ENCODE measurements at regions not wholly inside any gene's neighbourhood (a gene's known extent, or its start where the extent isn't known, plus 50 kb on each side); places are given as distances from the start of the nearest gene placed in this dataset.
"Not testable (repeated sequence)": the region's sequence is repeated elsewhere in the genome, so short reads cannot be mapped to it uniquely, and the experiment has no call there.

DNA sequence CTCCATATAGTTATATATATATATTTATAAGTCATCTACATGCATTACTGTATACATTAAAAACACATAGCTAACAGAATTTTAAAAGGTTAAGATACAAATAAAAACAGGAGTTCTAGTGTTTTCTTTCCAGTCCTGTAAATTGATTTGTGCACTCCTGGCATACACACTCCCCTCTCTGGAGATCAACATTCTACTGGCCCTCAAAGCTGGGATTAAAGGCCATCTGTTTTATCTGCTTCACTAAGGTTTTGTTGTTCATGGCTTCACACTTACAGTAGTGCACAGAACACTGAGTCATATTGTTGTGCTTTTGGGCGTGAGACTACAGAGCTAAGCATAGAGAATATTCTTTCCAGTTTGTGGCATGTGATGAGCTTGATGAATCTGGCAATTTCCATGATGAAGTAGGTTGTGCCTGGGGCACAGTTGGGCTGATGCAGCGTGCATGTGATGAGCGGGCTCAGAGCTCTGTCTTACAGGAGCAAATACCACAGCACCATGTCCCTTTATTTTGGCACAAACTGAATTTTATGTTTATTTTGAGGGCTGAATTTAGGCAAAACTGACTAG, 98.2 kb downstream of the TAF11L14 start:
- no peaks in the 10 kb centered on the region for H3K36me3 Mint-ChIP-seq (ENCODE audit: insufficient read depth)
- peaks cover 0 to 7% of the 10 kb centered on the region in 2 donors for H3K9me3 Mint-ChIP-seq
- DNase-seq (no peak), ATAC-seq (replicated peaks) (no peak)
- no peaks in the 10 kb centered on the region for H3K4me1 Mint-ChIP-seq (ENCODE audit: low read depth in 2 of 2)
- H3K4me3 Mint-ChIP-seq: no peak overlapping the region
- no peak overlapping the region for H3K27ac Mint-ChIP-seq
- no peaks in the 10 kb centered on the region for H3K27me3 Mint-ChIP-seq

DNA sequence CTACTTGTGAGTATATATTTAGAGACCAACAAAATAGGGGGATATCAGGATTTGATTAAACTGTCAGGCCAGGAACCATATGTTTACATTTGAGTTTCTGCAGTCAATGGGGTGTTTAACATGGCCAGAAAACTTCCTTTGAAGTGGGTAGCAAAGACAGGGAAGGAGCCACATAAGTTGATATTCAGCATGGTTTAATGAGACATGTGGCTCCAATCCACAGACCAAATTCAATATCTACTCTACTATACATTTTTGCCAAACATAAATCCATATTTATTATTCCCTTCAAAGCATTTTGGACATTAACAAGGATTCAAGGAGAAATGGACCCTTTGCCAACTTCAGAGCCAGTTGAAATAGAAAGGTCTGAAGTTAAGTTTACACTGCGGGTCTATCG, 99.8 kb downstream of the TAF11L14 start:
- H3K27ac Mint-ChIP-seq: no peak overlapping the region

DNA sequence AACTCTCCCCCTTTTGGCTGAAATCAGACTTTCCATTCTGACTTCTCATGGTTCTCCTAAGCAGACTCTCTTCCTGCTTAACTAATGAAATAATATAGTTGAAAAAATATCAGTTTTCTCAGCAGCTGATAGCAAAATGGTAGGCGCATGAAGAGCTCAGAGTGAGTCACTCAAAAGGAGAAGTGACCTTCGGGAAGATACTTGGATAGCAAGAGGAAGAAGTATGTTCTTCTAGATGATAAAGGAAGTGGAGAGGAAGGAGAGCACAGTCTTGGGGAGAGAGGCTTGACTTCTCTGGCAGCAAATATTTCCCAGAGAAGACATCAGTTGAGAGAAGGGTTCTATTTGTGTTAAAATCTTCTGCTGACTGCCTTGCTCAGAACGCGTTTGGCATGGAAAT, 101.5 kb downstream of the TAF11L14 start:
- DNase-seq (no peak), ATAC-seq (replicated peaks) (no peak)
- Mint-ChIP-seq H3K4me1 (ENCODE audit: low read depth in 2 of 2) (no peaks in the 10 kb centered on the region), H3K9me3 (peaks cover 0 to 9% of the 10 kb centered on the region in 2 donors), H3K36me3 (ENCODE audit: insufficient read depth) (no peaks in the 10 kb centered on the region), H3K27me3 (no peaks in the 10 kb centered on the region), H3K27ac (no peak overlapping the region), H3K4me3 (no peak overlapping the region)

More for the DNA sequence above, 99.8 kb downstream of the TAF11L14 start:
- H3K27me3 Mint-ChIP-seq: no peaks in the 10 kb centered on the region
- H3K36me3 Mint-ChIP-seq (ENCODE audit: insufficient read depth): no peaks in the 10 kb centered on the region
- no peak for DNase-seq
- peaks cover 0 to 9% of the 10 kb centered on the region in 2 donors for H3K9me3 Mint-ChIP-seq
- no peak for ATAC-seq (replicated peaks)
- no peak overlapping the region for H3K4me3 Mint-ChIP-seq
- no peaks in the 10 kb centered on the region for H3K4me1 Mint-ChIP-seq (ENCODE audit: low read depth in 2 of 2)

DNA sequence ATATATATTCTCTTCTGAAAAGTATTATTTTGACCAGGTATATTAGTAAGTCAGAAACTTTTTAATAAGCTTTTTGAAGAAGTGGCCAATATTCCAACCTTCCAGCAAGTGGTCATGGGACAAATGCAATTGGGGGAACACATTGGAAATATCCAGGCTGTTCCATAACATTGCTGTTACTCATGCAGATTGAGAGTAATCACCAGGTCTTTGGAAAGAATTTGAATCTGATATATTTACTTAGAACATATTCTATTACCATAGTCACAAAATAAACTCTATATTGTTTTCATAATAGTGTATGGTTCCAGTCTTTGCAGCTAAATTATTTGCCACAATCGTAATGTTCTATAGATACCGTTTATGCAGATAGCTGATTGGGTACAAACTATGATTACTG, 102.8 kb downstream of the TAF11L14 start:
- Mint-ChIP-seq H3K36me3 (ENCODE audit: insufficient read depth) (no peaks in the 10 kb centered on the region), H3K27me3 (no peaks in the 10 kb centered on the region), H3K9me3 (peaks cover 0 to 11% of the 10 kb centered on the region in 2 donors), H3K27ac (no peak overlapping the region), H3K4me1 (ENCODE audit: low read depth in 2 of 2) (no peaks in the 10 kb centered on the region), H3K4me3 (no peak overlapping the region)
- DNase-seq (no peak), ATAC-seq (replicated peaks) (no peak)

DNA sequence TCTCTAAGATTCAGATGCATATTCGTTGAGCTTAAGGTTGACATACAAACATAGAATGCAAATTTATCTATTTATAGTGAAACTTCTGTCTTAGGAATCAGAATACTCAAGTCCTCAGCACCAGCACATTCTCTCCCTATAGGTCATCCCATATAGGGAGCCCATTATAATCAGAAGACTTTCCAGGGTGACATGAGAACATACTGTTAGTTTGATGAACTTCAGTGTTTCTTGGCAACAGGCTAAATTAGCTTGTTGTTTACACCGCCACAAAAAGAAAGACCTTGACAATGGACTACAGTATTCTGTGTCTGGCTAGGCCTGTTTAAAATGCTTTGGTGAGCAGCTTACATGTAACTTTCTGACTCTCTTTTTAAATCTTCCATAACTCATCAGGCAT, 104.2 kb downstream of the TAF11L14 start:
- Mint-ChIP-seq H3K4me3 (no peak overlapping the region), H3K4me1 (ENCODE audit: low read depth in 2 of 2) (no peaks in the 10 kb centered on the region), H3K27ac (no peak overlapping the region), H3K36me3 (ENCODE audit: insufficient read depth) (no peaks in the 10 kb centered on the region), H3K27me3 (no peaks in the 10 kb centered on the region), H3K9me3 (peaks cover 0 to 11% of the 10 kb centered on the region in 2 donors)
- no peak for DNase-seq
- no peak for ATAC-seq (replicated peaks)

DNA sequence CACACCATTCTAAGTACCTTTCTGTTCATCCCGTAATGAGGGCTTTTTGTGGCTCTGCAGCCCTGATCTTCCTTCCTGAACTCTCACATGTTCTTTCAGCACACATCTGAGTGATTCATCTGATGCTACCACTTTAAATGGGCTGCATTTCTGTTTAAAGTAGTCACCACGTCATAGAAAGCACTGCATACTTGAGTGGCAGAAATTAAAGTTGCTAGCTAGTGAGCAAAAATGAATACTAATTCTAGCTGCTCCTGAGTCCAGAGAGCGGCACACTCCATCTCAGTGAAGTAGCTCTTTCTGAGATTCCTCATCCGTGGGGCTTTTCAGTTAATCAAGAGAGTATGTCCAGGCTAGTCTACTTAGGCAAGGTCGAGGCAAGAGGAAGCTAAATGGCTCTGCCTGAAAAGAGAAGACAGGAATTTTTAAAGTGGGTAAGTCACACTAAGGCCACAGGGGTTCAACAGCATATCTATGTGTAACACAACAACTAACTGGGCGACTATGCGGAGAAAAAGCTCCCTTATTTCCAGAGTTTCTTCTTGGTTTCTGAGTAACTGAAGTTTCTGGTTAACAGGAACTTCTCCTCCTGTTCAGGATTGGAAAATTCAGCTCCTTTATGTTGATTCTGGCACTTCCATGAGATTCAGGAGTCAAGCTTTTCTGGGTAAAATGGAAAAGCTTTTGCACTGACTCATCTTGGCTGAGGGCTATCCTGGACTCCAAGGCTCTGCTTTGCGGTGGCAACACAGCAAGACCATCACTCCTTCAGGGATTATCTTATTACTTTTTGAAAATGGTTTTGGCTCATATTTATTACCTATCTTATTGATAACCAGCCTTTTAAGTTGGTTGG, 109.5 kb downstream of the TAF11L14 start:
- Mint-ChIP-seq H3K4me1 (ENCODE audit: low read depth in 2 of 2) (no peaks in the 10 kb centered on the region), H3K9me3 (peaks cover 4 to 7% of the 10 kb centered on the region in 2 donors), H3K4me3 (no peak overlapping the region), H3K27me3 (no peaks in the 10 kb centered on the region), H3K36me3 (ENCODE audit: insufficient read depth) (no peaks in the 10 kb centered on the region), H3K27ac (no peak overlapping the region)
- DNase-seq (no peak), ATAC-seq (replicated peaks) (no peak)

DNA sequence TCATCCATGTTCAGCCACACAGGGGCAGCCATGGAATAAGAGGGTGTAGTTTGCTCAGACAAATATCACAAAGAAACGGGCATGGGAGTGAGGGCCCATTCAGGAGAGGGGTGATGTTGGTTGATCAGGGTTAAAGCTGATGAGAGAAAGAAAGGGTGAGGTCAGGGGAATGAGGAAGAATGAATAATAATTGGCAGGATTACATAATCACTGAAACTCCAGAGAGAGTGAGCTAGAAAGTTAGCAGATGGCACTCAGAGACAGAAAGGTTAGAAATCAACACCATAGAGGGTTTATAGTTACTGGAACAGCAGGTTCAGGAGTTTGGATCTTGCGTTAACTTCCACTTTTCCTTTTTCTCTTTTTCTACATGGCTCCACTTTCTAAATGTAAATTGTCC, 113.9 kb downstream of the TAF11L14 start:
- H3K9me3 Mint-ChIP-seq: peaks cover 0 to 7% of the 10 kb centered on the region in 2 donors
- no peaks in the 10 kb centered on the region for H3K36me3 Mint-ChIP-seq (ENCODE audit: insufficient read depth)
- H3K4me1 Mint-ChIP-seq (ENCODE audit: low read depth in 2 of 2): no peaks in the 10 kb centered on the region
- H3K27me3 Mint-ChIP-seq: no peaks in the 10 kb centered on the region
- ATAC-seq (replicated peaks) (no peak), DNase-seq (no peak)
- H3K27ac Mint-ChIP-seq: no peak overlapping the region
- no peak overlapping the region for H3K4me3 Mint-ChIP-seq

DNA sequence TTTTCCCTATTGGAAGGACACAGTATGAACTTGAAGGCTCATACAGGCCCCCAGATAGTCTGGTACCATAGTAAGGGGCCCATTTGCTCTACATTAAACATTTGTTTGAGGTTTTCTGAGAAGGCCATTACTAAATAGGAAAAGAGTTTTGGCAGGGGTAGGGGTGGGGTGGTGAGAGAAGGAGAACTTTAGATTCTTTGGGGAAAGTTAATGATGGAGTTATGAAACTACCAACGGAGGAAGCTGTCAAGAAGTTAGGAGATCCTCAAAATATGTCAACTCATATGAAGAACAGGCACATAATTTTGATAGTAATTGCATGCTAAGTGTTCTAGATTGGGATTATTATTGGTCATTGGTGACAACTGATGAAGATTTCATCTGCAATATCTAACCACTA, 114.7 kb downstream of the TAF11L14 start:
- Mint-ChIP-seq H3K27me3 (no peaks in the 10 kb centered on the region), H3K27ac (no peak overlapping the region), H3K4me1 (ENCODE audit: low read depth in 2 of 2) (no peaks in the 10 kb centered on the region), H3K4me3 (no peak overlapping the region), H3K9me3 (peaks cover 0 to 7% of the 10 kb centered on the region in 2 donors), H3K36me3 (ENCODE audit: insufficient read depth) (no peaks in the 10 kb centered on the region)
- ATAC-seq (replicated peaks) (no peak), DNase-seq (no peak)

DNA sequence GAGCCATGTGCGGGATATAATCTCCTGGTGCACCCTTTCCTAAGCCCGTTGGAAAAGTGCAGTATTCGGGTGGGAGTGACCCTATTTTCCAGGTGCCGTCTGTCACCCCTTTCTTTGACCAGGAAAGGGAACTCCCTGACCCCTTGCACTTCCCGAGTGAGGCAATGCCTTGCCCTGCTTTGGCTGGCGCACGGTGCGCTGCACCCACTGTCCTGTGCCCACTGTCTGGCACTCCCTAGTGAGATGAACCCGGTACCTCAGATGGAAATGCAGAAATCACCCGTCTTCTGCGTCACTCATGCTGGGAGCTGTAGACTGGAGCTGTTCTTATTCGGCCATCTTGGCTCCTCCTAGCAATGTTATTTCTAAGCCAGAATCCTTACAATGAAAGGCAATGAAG, 121.1 kb downstream of the TAF11L14 start:
- DNase-seq; H3K4me3 Mint-ChIP-seq; ATAC-seq (replicated peaks); H3K27ac Mint-ChIP-seq; H3K36me3 Mint-ChIP-seq (ENCODE audit: insufficient read depth); H3K27me3 Mint-ChIP-seq; H3K4me1 Mint-ChIP-seq (ENCODE audit: low read depth in 2 of 2): not testable (repeated sequence)
- peaks cover 9 to 13% of the 10 kb centered on the region in 2 donors for H3K9me3 Mint-ChIP-seq

DNA sequence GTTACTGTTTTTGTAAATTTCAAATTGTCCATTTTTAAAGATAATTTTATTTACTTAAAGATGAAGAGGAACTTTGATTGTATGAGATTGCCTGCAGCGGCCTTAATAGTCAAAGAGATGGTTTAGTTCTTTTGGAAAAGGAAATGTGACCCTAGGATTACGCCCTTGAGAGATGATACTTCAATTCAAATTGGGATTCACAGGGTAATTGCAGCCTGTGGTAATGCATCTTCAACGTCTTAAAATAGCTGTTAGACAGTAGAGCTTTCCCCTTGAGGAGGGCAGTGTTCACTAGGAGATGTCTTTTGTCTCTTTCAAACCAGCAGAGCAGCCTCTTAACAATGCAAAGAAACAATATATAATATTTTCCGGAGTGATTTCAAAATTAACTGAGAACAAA, 127.1 kb downstream of the TAF11L14 start:
- ATAC-seq (replicated peaks): no peak
- Mint-ChIP-seq H3K36me3 (ENCODE audit: insufficient read depth) (no peaks in the 10 kb centered on the region), H3K4me1 (ENCODE audit: low read depth in 2 of 2) (no peaks in the 10 kb centered on the region), H3K27ac (no peak overlapping the region), H3K27me3 (no peaks in the 10 kb centered on the region), H3K4me3 (no peak overlapping the region), H3K9me3 (peaks cover 8 to 16% of the 10 kb centered on the region in 2 donors)
- DNase-seq: no peak

DNA sequence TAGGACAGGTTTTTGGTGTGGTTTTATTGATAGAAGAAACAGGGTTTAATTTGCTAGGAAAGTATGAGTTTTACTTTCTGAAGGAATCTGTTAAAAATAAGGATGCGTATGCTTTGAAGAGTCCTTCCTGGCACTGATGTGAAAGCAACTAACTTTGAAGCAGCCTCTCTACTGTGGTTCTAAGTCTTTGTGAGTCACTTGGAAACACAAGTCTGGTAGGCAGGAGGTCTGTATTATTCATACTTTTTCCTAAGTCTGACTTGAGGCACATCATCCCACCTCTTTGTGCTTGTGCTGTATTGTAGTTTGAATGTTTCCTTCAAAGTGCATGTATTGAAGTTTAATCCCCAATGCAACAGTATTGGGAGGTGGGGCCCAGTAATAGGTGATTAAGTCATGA, 129.0 kb downstream of the TAF11L14 start:
- Mint-ChIP-seq H3K4me3 (no peak overlapping the region), H3K27ac (no peak overlapping the region), H3K27me3 (no peaks in the 10 kb centered on the region), H3K4me1 (ENCODE audit: low read depth in 2 of 2) (no peaks in the 10 kb centered on the region), H3K36me3 (ENCODE audit: insufficient read depth) (no peaks in the 10 kb centered on the region), H3K9me3 (peaks cover 15 to 20% of the 10 kb centered on the region in 2 donors)
- DNase-seq (no peak), ATAC-seq (replicated peaks) (no peak)

DNA sequence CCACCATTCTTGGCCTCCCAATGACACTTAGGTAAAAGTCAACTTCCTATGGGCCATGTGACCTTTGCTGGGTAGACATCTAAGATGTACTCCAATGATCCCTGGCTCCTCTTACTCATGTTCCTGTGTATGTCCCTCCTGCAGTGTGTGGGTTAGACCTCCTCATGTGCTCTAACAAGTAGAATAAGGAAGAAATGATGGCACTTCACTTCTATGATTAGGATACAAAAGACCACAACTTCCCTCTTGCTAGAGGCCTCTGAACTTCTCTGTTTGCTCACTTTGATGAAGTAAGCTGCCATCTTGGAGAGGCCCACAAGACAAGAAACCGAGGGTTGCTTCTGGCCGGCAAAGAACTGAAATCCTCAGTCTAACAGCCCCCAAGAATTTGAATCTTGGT, 131.8 kb downstream of the TAF11L14 start:
- H3K27ac Mint-ChIP-seq: no peak overlapping the region
- H3K36me3 Mint-ChIP-seq (ENCODE audit: insufficient read depth): no peaks in the 10 kb centered on the region
- H3K27me3 Mint-ChIP-seq: no peaks in the 10 kb centered on the region
- ATAC-seq (replicated peaks) (no peak), DNase-seq (no peak)
- H3K4me3 Mint-ChIP-seq: no peak overlapping the region
- peaks cover 8 to 16% of the 10 kb centered on the region in 2 donors for H3K9me3 Mint-ChIP-seq
- H3K4me1 Mint-ChIP-seq (ENCODE audit: low read depth in 2 of 2): no peaks in the 10 kb centered on the region

DNA sequence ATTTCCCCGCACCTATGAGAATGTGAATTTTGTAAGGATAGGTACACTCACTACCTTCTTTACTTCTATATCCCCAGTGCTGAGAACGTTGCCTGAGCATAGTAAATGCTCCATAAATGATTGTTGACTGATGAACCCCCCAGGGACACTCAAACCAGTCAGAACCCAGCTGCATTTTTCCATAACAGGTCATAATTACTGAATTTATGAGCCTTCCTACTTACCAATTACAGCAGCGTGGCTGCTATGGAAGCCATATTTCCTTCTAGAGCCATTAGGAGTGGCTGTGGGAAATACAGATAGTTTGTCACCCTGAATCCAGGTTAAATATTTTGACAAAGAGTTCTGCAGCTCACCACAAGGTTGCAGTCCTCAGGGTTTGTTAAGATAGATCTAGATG, 135.0 kb downstream of the TAF11L14 start:
- Mint-ChIP-seq H3K9me3 (peaks cover 8 to 16% of the 10 kb centered on the region in 2 donors), H3K4me1 (ENCODE audit: low read depth in 2 of 2) (no peaks in the 10 kb centered on the region), H3K27me3 (no peaks in the 10 kb centered on the region), H3K36me3 (ENCODE audit: insufficient read depth) (no peaks in the 10 kb centered on the region), H3K4me3 (no peak overlapping the region), H3K27ac (no peak overlapping the region)
- ATAC-seq (replicated peaks) (no peak), DNase-seq (no peak)

DNA sequence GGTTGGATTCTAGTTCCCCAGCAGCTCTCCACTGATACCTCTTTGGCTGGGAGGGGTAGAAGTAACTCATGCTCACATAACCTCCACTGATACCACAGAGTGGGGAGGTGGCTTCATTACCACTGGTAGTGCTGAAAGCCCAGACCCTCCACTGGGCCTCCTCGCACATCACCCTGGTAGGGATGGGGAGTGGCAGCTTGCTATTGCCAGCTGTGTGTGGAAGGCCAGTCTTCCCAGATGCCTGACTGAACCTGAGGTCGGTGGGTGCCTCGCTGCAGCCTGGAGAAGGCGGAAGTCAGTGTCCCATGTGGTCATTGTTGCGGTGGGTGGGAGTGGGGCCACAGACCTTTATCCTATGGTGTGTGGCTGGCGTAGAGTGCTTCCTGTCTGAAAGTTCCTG, 138.0 kb downstream of the TAF11L14 start:
- H3K36me3 Mint-ChIP-seq (ENCODE audit: insufficient read depth): no peaks in the 10 kb centered on the region
- H3K27me3 Mint-ChIP-seq: no peaks in the 10 kb centered on the region
- H3K4me1 Mint-ChIP-seq (ENCODE audit: low read depth in 2 of 2): no peaks in the 10 kb centered on the region
- DNase-seq (no peak), ATAC-seq (replicated peaks) (no peak)
- no peak overlapping the region for H3K4me3 Mint-ChIP-seq
- H3K27ac Mint-ChIP-seq: no peak overlapping the region
- peaks cover under 1 to 7% of the 10 kb centered on the region in 2 donors for H3K9me3 Mint-ChIP-seq

All from effector memory CD8-positive, alpha-beta T cell (primary cell).